ENCODE measurements at regions not wholly inside any gene's neighbourhood (a gene's known extent, or its start where the extent isn't known, plus 50 kb on each side); places are given as distances from the start of the nearest gene placed in this dataset.
A peak's percentile ranks its signal among the peaks of the same experiment; 100 is the strongest.
"Not testable (repeated sequence)": the region's sequence is repeated elsewhere in the genome, so short reads cannot be mapped to it uniquely, and the experiment has no call there.

DNA sequence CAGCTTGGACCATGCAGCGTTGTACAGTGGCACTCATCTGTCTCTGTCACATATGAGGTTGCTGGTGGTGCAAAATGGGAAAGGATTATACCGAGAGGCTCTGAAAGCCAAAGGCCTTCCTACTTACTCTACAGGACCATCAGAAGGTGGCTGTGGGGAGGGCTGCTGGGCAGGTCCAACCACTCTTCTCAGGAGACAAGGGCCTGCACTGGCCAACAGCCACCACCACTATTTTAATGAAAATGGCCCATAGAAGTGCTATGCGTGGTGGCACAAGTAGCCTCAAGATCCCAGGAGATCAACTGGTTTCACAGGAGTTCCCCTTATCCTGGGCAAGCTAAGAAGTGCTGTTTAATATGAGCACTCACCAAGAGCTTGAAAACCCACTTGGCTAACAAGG is 52.3 kb downstream of the MRPL57 start:
- DNase-seq (ENCODE audit: low spot score): no peak

DNA sequence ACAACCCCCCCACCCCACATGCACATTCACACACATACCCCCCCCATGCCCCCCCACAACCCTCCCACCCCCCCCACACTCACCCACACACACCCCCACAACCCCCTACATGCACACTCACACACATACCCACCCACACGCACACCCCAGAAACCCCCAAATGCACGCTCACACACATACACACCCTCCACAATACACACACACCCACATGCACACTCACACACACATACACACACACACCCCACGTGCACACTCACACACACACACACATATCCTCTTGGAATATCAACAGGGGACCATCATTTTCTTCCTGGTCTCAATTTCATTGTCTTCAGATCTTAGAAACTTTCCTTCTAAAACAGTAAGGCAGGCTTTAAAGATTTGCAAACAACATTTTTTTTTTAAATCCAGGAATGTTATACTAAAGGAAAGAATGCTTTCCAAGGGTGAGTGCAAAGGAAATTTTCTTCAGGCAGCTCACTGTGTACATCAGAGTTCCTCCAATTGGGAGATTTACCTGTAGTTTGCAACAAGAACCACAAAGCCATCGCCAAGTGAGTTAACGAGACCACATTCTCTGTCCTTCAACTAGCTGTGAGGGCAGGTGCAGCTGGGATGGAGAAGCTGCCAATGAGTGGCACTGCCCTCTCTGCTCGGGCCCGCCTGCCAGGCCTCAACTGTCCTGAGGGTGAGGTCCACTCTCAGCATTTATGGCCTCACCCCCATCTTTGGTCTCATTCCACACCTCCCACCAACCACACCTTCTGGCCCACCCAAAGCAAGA is 53.0 kb downstream of the MRPL57 start:
- DNase-seq (ENCODE audit: low spot score): no peak

DNA sequence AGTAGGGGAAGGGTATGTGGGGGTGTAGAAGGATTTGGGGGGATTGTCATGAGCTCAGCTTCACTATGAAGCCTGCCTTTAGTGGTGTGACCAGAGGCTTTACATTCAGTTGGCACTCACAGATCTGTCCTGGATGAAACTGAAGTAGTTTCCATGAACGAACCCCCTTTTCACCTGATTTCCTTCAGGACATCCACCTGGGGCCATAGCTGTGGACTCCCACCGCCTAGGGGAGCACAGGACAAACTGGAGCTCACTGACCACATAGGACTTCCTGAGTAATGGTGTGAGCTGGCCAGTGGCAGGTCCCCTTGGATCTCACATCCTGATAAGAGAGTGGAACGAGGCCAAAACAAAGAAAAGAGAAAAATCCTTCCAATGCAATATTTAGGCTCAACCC is 54.1 kb downstream of the MRPL57 start:
- DNase-seq (ENCODE audit: low spot score): no peak

DNA sequence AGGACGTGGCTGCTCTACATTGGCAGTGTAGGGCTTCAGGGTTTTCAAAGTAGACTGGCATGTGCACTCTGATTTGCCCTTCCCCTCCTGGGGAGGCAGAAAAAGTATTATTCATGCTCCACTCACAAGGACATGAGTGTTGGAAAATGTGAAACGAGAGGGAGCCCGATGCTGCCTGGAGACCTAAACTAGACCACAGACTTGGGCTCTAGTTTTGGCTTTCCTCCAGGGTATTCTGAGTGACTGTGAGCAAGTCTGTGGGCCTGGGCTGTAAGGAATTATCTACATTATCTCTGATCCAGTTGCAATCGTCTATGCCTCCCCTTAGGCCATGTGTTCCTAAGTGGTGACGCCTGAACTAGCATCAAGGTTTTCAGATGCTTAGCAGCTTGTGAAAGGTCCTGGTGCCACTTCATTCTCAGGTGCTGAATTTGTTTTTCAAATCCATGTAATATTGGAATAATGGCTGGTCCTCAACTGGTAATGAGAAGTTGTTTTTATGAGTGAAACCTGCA is 55.0 kb downstream of the MRPL57 start:
- DNase-seq (ENCODE audit: low spot score): no peak

DNA sequence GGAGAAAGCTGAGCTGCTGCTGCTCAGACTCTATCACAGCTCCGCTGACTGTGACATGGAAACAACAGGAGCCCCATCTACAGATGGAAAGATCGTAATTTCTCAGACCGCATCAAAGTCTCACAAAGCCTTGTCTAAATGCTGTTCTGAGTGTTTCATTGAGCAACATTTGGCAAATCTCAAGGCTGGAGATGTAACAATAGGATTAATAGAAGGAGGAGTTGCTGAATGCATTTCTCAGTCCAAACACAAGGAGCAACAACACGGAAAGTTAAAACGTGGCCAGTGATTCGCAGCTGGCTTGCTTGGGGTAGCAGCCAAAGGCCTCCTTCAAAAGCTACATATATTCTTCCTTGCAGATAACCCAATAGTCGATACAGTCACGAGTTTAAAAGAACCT is 55.7 kb downstream of the MRPL57 start:
- DNase-seq (ENCODE audit: low spot score): no peak

DNA sequence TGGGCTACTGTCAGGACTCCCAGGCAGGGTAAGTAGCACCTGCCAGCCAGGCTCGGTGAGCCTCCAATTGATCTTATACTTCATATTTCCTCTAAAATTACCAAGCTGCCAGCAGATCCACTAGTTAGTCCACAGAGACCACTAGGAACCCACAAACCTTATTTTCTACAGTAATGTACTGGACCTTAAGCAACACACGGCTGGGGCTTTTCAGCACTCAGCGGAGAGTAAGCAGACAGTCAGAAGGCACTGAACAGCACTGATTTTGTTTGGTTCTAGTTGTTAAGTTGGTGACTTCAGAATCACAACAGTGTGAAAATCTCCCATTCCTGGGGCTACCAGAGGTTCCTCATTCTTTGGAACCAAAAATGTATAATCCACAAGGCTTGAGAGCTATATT is 56.1 kb downstream of the MRPL57 start:
- no peak for DNase-seq (ENCODE audit: low spot score)

DNA sequence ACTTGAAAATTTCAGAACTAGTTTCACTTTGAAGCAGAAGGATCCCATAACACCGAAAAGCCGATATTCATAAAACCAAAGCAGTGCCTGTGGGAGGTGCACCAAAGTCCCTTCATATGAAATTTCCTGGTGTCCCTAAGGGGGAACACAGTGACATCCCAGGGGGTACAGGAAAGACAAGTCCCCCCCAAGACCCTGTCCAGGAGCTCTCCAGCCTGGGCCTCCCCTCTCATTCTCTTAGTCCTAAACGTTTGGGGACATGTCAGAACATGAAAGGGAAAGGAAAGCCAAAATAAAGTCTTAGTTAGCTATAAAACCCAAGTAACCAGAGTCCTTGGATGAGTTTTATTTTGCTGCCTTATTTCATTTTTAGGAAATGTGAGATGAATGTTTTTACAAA is 56.6 kb downstream of the MRPL57 start:
- no peak for DNase-seq (ENCODE audit: low spot score)

DNA sequence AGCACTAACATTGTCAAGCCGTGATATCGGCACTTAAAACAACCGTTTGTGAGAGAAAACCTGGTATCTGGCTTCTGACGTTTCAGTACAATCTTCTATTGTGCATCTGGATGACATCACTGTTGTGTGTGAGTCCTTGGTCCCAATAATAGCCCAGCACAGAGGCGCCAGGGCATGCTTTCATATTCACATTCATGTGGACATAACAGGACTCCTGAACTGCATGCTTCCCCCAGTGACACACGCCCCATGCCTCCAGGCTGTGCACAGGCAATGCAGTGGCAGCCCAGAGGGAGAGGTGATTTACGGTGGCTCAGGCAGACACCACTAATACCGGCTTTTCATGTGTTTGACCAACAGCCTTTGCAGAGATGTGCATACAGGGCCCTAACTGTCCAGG is 58.1 kb downstream of the MRPL57 start:
- peak; percentile 6 for DNase-seq (ENCODE audit: low spot score)

DNA sequence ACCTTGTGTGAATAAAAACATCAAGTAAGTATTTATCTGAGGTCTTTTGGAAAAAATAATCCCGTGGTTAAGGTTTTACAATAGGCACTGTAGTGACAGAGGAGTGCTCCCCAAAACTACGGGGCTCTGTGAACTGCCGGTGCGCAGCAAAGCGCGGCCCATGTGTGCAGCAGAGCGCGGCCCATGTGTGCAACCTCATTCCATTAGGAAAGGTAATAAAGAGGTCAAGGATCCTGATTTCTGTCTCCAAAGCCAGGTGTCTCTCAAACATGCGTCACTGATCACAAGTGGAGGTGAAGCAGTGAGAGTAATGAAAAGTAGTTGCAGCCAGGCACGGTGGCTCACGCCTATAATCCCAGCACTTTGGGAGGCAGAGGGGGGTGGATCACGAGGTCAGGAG is 58.7 kb downstream of the MRPL57 start:
- DNase-seq (ENCODE audit: low spot score): no peak

DNA sequence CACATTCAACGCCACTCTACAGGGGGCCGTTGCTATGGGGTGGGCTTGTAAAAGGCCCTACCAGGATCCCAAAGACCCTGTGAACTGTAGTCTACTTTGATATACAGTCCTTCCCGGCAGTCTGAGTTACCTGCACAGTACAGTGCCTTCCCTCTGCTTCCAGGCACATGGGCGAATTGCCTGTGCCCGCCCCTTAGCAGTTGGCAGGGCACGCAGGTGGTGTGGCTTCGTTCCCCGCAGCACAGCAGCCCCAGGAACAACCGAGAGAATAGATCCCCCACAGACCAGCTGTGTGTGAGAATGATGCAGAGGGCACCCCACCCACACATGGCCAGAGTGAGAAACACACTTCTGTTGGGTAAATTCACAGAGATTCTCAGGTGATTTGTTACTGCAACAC is 60.6 kb downstream of the MRPL57 start:
- DNase-seq (ENCODE audit: low spot score): no peak

DNA sequence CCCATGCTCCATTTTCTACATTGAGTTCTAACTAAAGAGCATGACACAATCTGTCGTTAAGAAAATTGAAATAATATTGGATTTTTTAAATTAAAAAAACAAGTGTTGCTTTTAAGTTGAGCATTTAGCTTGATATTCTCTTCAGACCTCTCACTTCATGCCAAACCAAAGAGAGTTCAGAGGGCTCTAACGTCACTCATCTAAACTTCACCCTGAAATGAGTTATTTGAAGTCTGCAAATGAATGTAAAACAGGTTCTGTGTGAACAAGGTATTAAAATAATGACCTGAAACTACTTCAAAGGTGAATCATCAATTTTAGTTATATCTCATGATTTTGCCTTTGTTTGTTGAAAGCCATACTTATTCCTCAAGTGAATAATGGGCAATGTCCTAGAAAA is 61.8 kb downstream of the MRPL57 start:
- no peak for DNase-seq (ENCODE audit: low spot score)

DNA sequence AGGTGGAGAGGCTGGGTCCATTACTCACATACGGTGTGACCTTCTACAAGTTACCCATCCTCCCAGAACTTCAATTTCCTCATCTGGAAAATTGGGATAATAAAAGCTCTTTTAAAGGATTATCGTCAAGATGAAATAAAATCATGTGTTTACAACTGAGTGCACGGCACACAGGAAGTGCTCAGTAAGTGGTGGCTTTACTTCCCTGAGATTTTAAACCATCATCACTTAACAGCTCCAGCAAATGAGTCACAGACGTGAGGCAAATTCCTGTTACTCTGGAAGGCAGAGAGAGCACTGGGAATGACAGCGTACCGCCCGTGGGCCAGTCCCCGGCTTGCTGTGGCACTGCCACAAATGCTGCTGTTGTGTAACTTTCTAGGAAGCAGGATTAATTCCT is 64.1 kb downstream of the MRPL57 start:
- peak; percentile 67 for DNase-seq (ENCODE audit: low spot score)

DNA sequence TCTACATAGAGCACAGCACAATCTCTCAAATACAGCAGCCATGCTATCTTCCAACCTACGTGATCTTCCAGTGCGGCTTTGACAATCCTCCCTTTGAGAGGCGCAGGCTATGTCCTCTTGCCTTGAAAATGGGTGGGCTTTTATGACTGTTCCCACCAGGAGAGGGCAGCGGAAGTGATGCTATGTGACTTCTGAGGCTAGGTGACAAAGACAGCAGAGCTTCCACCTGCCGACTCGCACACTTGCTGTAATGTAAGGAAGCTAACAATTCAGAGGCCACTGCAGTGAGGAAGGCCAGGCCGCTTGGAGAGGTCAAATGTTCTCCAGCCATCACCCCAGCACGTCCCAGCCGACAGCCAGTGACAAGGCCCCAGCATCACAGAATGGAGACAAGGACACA is 65.8 kb downstream of the MRPL57 start:
- no peak for DNase-seq (ENCODE audit: low spot score)

DNA sequence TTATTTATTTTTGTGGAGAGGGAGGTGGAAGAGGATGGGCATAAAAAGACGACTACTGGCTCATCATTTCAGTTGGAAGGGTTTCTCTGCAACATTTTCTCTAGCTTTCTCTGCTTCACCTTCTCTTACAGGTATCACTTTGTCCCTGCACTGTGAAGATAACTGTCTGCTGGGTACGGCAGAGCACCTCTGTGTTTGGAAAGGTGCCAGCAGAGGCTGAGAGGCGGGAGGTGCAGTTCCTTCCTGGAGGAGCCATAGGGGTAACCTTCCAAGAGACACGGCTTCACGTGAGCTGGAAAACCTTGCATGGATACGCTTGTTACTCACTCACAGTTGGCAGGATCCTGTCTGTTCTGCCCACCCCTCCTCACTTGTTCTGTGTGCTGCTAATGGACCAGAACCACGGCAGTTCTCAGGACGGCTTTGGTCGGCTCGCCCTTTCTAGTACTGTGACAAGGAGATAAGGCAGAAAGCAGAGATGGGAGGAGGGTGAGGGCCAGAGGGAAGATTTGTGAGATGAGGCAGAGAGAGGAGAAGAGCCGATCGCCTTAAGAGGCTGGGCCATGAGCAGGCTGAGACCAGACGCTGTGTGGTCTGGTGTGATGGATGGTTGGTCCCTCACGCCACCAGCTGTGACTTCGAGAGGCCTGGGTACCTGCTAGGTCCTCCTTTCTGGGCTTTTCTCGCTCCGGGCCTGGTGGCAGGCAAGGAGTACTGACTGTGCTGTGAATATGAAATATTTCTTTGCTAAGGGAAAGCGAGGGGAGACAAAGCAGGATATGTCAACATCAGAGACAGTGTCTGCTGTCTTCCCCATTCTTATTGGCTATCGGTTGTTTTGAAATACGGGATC is 66.8 kb downstream of the MRPL57 start:
- no peak for DNase-seq (ENCODE audit: low spot score)

DNA sequence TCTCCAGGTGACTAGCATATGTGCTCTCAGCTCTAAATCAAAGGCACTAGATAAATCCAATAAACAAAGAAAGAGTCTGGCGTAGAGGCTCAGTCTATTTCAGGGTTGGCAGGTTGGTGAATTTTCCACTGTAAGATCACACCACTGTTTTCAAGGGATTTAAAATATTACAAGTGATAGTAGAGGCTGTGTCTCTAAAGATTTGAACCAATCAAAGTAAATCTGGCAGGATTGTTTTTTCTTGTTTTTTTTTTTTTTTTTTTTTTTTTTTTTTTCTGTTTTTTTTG is 67.4 kb downstream of the MRPL57 start:
- DNase-seq (ENCODE audit: low spot score): not testable (repeated sequence)

DNA sequence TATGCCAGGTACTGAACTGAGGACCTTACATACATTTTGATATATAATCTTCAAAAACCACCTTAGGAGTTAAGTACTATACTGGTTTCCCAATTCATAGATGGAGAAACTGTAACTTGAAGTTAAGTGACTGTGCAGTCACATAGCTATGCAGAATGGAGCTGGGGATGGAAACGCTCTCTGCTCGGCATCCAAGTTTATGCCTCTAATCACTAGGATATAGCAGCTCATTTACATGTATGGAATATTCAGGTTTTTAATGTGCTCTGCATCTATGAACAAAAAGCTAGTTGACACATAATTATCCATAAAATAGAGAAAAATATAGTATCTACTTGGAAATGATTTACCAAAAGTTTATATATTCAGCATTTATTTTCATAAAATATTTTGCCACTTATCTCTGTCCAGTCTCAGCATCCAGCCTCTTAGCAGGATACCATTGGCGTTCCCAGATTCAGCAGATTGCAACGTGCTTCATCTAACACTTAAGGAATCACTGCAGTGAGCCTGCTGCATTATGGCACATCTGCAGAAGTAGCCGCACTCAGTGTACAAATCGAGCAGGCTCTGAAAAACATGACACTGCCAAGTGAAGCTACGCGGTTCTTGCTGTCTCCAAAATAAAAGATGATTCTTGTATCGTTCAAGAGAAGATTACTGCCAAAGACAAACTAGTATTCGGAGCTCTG is 70.4 kb downstream of the MRPL57 start:
- DNase-seq (ENCODE audit: low spot score): no peak

DNA sequence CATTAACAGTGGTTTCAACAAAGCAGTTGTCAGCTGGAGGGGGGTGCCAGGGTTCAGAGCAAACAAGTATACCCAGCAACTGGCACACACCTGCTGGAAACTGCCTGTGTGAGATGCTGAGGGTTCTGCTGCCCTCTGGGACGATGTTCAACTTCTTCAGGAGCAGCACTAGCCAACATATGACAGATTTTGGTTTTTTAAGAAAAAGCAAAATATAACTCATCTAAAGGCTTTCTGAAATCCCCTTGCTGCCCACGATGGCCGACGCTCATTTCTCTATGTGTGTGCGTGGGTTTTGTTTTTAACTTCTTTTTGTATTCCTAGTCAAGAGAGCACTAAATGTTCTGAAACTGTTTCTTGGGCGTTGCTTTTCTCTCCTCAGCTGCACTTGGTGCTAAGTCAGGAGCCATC is 79.9 kb downstream of the MRPL57 start:
- DNase-seq (ENCODE audit: low spot score): no peak

DNA sequence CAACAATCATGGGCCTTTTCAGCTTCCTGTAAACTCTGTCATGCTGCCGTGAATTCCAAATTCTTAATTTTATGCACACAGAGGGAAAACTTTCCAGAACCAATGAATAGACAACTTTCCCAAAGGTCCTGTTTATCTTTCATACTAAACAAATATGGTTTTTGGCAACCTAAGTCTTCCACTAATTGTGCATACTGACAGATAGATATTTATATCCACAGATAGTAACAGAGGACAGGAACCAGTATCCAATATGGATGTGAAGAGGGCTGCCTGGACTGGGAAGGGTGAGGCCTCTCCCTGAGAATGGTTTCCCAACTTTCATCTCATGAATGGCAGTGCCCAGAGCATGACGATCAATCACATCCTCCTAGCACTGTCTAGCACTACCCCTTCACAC is 80.4 kb downstream of the MRPL57 start:
- DNase-seq (ENCODE audit: low spot score): no peak

DNA sequence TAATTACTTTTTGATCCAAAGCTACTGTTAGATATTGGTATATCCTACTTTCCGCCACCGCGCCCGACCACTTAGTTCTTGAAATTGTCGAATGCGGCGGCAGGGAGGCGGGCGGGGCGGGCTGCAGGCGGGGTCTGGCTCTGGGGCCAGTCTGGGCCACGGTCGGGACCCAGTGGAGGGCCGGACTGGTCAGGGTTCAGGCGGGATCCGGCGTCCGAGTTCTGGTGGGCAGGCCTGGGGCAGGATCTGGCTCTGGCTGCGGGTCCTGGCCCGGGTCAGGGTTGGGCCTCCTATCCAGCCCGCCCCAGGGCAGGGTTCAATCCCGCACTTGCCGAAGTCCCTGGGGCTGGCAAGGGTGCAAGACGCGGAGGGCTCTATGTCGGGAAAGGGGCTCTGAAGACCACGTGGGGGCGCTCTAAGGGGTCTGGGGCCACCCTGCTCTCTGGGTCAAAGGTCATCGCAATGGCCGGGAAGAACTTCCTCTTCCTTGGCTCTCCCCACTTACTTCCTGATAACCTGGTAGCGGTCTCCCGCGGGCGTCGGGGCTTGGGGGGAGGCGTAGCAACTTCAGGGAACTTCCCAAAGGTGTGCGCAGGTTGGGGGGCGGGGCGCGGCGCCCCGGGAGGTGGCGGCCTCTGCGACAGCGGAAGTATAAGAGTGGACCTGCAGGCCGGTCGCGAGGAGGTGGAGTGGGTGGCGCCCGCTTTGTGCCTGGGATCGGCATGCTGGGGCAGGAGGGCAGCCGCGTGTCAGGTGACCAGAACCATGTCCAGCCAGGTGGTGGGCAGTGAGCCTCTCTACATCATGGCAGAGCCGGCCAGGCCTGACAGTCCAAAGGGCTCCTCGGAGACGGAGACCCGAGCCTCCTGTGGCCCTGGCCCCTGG is 83.4 kb downstream of the MRPL57 start:
- DNase-seq (ENCODE audit: low spot score): no peak

DNA sequence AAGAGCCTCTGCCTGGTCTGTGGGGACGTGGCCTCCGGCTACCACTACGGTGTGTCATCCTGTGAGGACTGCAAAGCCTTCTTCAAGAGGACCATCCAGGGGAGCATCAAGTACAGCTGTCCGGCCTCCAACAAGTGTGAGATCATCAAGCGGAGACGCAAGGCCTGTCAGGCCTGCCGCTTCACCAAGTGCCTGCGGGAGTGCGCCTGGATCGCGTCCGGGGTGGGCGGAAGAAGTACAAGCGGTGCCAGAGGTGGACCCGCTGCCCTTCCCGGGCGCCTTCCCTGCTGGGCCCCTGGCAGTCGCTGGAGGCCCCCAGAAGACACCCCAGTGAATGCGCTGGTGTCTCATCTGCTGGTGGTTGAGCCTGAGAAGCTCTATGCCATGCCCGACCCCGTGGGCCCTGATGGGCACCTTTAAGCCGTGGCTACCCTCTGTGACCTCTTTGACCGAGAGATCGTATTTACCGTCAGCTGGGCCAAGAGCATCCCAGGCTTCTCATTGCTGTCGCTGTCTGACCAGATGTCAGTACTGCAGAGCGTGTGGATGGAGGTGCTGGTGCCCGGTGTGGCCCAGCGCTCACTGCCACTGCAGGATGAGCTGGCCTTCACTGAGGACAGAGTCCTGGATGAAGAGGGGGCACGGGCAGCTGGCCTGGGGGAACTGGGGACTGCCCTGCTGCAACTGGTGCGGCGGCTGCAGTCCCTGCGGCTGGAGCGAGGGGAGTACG is 84.3 kb downstream of the MRPL57 start:
- not testable (repeated sequence) for DNase-seq (ENCODE audit: low spot score)

All from H4 (cell line).